ENCODE measurements at regions not wholly inside any gene's neighbourhood (a gene's known extent, or its start where the extent isn't known, plus 50 kb on each side); places are given as distances from the start of the nearest gene placed in this dataset.
A peak's percentile ranks its signal among the peaks of the same experiment; 100 is the strongest.

GRCh38 chr6:109238396-109238795, 143.1 kb downstream of the CEP57L1 start:
- Histone ChIP-seq H3K4me1 (ENCODE audit: control insufficient read depth in 5 of 5, insufficient read depth in 5 of 5, low read length in 5 of 5) (peaks cover 0 to 11% (median 3%) of the 10 kb centered on the region in 5 donors), H3K27me3 (ENCODE audit: control insufficient read depth in 3 of 3, insufficient read depth in 3 of 3, low read length in 2 of 3) (no peaks in the 10 kb centered on the region), H3K4me3 (no peak overlapping the region), H3K27ac (ENCODE audit: low read depth in 1 of 2, low read length in 1 of 2) (no peak overlapping the region), H3K36me3 (ENCODE audit: control insufficient read depth in 4 of 4, insufficient read depth in 4 of 4, low read length in 4 of 4) (no peaks in the 10 kb centered on the region), H3K9ac (ENCODE audit: insufficient read depth in 1 of 2, low read length in 2 of 2) (no peak overlapping the region), H3K9me3 (ENCODE audit: control insufficient read depth in 4 of 4, insufficient read depth in 3 of 4, low read length in 3 of 4) (no peaks in the 10 kb centered on the region)
- no peak for ATAC-seq (ENCODE audit: insufficient read depth, low FRiP score)
- TF ChIP-seq CTCF (IDR thresholded peaks at IDR 0.05; ENCODE audit: control extremely low read depth, extremely low read depth) = no peak
- DNase-seq = no peak
- WGBS, 2 donors = 76 to 87% methylated on average over 3 of the region's 3 CpGs

GRCh38 chr6:109237986-109238329, 142.7 kb downstream of the CEP57L1 start:
- Histone ChIP-seq H3K9ac (ENCODE audit: insufficient read depth in 1 of 2, low read length in 2 of 2) (no peak overlapping the region), H3K4me3 (no peak overlapping the region), H3K4me1 (ENCODE audit: control insufficient read depth in 5 of 5, insufficient read depth in 5 of 5, low read length in 5 of 5) (peaks cover 0 to 11% (median 3%) of the 10 kb centered on the region in 5 donors), H3K27me3 (ENCODE audit: control insufficient read depth in 3 of 3, insufficient read depth in 3 of 3, low read length in 2 of 3) (no peaks in the 10 kb centered on the region), H3K36me3 (ENCODE audit: control insufficient read depth in 4 of 4, insufficient read depth in 4 of 4, low read length in 4 of 4) (no peaks in the 10 kb centered on the region), H3K27ac (ENCODE audit: low read depth in 1 of 2, low read length in 1 of 2) (peak overlapping the region in 1 of 2 donors; percentile 64), H3K9me3 (ENCODE audit: control insufficient read depth in 4 of 4, insufficient read depth in 3 of 4, low read length in 3 of 4) (no peaks in the 10 kb centered on the region)
- WGBS, 2 donors = 79 to 90% methylated on average over 11 of the region's 11 CpGs
- no peak for DNase-seq
- no peak for TF ChIP-seq CTCF (IDR thresholded peaks at IDR 0.05; ENCODE audit: control extremely low read depth, extremely low read depth)
- ATAC-seq (ENCODE audit: insufficient read depth, low FRiP score) = no peak

GRCh38 chr6:109237077-109237985, 142.0 kb downstream of the CEP57L1 start:
- no peak for TF ChIP-seq CTCF (IDR thresholded peaks at IDR 0.05; ENCODE audit: control extremely low read depth, extremely low read depth)
- ATAC-seq (ENCODE audit: insufficient read depth, low FRiP score) (peak; percentile 49), DNase-seq (no peak)
- Histone ChIP-seq H3K4me3 (no peak overlapping the region), H3K36me3 (ENCODE audit: control insufficient read depth in 4 of 4, insufficient read depth in 4 of 4, low read length in 4 of 4) (no peaks in the 10 kb centered on the region), H3K9ac (ENCODE audit: insufficient read depth in 1 of 2, low read length in 2 of 2) (no peak overlapping the region), H3K4me1 (ENCODE audit: control insufficient read depth in 5 of 5, insufficient read depth in 5 of 5, low read length in 5 of 5) (peaks cover 0 to 11% (median 3%) of the 10 kb centered on the region in 5 donors), H3K27me3 (ENCODE audit: control insufficient read depth in 3 of 3, insufficient read depth in 3 of 3, low read length in 2 of 3) (no peaks in the 10 kb centered on the region), H3K9me3 (ENCODE audit: control insufficient read depth in 4 of 4, insufficient read depth in 3 of 4, low read length in 3 of 4) (no peaks in the 10 kb centered on the region), H3K27ac (ENCODE audit: low read depth in 1 of 2, low read length in 1 of 2) (peak overlapping the region in 1 of 2 donors; percentile 87)
- 22 to 51% methylated on average over 12 of the region's 12 CpGs for WGBS, 2 donors

Measured in lung (tissue), 11 donors.